ENCODE measurements at regions not wholly inside any gene's neighbourhood (a gene's known extent, or its start where the extent isn't known, plus 50 kb on each side); places are given as distances from the start of the nearest gene placed in this dataset.

DNA sequence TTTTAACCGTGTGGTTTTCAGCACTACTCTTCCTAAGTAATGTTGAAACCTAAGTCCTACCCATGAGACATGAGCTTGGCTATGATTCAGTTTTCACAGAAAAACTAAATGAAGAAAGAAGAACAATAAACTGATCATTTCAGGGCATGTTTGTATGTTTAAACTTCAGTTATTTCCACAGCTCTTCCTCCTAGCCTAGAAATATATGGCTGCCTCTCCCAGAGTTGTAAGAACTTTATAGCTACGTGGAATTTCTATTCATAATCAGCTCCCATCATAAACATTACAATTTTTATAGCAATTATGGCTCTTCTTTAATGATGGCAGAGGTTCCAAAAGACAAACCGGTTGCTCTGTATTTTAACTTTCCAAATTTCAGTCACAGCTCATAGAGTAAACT lies 314.7 kb upstream of the ADAMTSL1 start:
- no peak for DNase-seq

- no peak for DNase-seq
Measured at GRCh38 chr9:18163146-18163545, 310.8 kb upstream of the ADAMTSL1 start.

- DNase-seq, result no peak
Measured at GRCh38 chr9:18167733-18168132, 306.2 kb upstream of the ADAMTSL1 start.

GRCh38 chr9:18173923-18174322 lies 300.0 kb upstream of the ADAMTSL1 start:
- DNase-seq, result no peak

- DNase-seq, result no peak
Measured at GRCh38 chr9:18182636-18183035, 291.3 kb upstream of the ADAMTSL1 start.

DNA sequence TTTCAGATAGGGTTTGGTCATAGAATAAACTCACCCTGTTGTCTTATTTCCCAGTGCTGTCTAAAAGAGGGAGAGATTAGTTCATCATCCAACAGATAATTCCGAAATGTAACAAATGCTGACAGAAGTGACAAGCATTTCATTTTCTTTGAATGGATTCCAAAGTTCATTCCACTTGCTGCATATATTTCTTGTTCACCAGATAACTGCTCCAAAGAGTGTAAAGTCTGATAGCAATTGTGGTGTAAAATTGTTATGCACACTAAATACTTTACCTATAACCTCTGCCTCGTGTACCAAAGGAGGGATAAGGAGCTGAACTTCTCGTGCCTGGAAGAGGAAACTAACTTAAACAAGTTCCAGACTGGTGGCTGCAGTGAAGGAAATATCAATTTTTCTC lies 290.0 kb upstream of the ADAMTSL1 start:
- DNase-seq, result no peak

DNA sequence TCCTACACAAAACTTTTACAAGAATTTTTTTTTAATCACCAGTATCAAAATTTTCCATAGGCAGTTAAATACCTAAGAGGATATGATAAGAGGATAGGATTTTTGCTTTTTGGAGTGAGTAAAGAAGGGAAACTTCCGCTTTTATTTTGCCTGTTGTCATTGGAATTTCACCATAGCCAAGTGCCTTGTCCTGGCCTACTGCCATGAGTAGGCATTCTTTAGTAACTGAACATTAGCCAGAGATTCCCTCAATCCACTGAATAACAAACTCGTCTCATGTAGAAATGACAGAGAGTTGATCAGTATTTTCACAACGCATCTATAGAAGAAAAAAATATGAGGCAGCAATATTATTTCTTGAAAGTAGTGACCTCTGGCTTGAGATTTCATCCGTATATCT lies 289.6 kb upstream of the ADAMTSL1 start:
- no peak for DNase-seq

GRCh38 chr9:18185196-18185595 lies 288.8 kb upstream of the ADAMTSL1 start:
- DNase-seq, result no peak

GRCh38 chr9:18188971-18189370 lies 285.0 kb upstream of the ADAMTSL1 start:
- DNase-seq, result no peak

DNA sequence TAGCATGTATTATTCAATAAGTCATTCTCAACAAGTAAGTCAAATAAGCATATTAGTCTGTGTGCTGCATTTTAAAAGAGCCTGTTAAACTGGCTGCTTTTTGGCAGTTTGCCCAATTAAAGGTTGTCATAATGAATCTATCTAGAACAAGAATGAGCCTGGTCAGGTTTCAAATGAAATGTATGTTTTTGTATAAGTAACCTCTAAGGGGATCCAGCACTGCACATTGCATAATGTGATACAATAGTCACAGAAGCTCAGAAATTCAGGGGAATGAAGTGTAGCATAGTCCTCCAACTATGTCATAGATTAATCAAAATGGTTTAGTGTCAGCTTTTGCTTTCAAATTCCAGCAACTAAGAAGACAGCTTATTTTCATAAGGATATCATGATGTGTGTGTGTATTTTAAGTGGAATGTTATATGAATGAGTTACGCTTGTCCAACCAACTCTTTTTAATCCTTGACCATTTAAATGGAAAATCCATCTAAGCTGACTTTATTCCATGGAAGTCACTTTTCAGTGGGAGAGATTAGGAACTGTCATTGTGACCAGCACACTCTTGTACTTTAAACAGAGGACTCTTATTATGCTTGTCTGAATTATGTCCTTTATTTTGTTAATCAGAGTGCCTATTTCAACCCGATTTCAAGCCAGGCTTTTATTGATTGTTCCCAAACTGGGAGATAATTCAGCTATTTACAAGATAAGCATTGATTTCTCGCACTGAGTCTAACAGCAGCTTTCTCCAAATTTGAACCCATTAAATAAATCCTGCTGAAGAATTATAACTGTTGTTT lies 283.9 kb upstream of the ADAMTSL1 start:
- DNase-seq, result no peak

- no peak for DNase-seq
Measured at GRCh38 chr9:18190671-18191374, 283.1 kb upstream of the ADAMTSL1 start.

DNA sequence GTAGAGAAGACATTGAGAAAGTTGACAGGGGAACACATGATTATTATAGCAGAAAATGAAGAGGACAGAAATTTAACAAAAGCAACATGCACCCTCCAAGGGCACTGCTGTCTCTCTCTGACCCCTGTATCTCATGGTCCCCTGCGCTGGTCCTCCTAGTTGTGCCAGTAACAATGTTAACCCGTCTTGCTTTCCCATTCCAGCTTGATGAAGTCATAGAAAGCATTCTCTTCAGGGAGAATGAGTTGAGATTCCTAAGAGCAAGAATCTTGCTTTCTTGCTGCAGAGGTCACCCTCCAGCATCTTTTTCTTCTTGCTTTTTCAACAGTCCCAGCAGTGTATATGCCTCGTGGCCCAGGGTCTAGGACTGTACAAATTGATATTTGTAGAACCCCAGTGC lies 279.6 kb upstream of the ADAMTSL1 start:
- no peak for DNase-seq

DNA sequence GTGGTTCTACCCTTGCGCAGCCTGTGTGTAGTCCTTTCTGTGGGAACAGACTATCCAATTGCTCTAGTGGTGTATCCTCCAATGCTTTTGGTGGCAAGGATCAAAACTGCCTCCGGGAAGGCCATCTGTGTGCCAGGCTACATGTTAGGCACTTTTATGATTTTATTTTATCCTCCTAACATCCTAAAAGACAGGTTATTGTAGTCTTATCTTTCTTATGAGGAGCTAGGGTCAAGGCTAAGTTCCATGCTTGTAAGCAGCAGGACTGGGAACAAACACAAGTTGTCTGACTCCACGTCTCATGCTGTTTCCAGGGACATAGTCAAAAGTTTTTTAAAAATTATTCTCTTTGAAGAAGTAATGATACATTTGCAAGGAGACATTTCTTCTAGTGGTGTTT lies 278.7 kb upstream of the ADAMTSL1 start:
- no peak for DNase-seq

- DNase-seq, result no peak
Measured at GRCh38 chr9:18202924-18203323, 271.0 kb upstream of the ADAMTSL1 start.

DNA sequence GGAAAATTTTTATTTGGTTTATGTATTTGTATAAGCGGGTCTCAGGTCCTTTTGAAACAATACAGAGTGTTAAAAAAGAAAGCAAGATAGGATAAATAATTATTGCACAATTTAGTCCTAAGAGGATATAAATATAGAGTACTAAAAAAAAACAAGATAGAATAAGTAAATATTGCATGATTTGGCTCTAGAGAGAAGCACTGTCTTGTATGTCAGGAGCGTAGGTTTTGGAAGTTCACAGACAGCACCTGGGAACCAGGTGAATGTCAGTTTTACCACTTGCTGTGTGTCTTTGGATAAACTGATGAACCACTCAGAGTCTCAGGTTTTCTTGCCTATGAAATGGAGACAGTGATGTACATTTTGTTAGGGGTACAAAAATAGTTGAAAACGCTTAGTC lies 266.2 kb upstream of the ADAMTSL1 start:
- DNase-seq, result no peak

DNA sequence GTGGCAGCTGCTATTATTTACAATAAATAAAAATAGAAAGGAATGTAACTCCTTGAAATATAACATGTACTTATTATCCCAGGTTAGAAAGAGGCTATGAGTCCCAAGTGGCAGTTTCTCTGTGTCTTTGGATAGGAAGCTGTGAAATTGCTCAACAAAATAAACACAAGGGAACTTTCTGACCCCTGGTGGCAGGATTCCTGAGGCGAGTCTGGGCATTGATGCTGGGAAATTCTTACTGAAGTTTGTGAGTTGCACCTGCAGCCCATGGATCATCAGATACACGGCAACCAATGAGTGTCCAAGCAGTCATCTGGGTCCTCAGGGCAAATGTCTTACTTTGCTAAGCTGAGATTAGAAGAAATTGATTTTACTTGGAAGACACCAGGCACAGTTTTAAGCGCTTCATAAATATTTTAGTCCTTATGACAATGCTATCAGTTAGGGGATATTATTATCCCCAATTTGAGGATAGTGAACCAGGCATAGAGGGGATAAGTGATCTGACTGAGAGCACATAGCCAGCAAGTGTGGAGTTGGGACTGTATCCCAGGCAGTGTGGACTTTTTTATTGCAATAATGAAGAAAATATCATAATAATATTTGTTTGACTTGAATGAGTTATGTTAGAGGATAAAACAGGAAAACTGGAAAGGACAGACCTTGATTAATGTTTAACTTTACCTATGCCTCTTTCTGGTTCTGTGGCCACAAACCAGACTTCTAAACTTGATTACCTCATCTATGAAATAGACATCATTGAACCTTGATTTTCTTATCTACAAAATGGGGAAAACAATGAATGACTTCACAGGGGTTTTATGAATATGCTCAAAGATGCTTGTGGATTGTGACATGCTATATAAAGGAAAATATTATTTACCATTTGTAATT lies 265.5 kb upstream of the ADAMTSL1 start:
- DNase-seq, result no peak

DNA sequence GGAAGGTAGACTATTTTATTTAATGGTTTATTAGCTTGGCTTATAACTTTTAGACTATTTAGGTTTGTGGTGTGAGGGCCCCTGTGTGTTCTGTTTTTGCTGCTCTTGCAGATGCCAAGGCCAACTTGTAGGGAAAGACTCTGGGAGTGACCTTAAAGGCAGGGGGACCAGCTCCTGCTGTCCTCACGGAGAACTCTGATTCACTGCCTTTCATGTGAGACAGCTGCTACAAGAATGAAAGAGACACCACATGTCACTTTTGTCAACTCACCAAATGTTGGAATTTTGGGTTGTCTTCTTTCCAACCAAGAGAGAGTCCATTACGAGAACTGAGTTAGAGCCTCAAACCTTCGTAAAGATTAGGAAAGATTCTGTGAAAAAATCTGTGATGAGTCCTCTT lies 258.3 kb upstream of the ADAMTSL1 start:
- no peak for DNase-seq

DNA sequence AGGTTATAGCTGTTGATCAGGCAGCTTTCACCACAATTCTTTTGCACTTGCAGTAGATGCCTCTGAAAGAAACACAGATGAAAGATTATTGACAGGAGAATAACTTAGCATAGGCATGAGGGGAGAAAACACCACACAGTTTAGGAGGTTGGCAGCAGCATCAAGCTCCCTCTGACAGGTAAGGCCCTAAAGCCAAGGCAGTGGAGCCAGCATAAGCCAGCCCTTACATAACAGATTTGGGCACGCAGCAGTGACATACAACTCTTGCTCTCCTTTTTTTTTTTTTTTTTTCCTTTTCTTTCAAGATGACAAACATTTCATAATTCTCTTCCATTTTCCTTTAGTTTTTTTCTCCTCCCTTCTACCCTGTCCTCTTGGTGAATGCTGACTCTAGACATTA lies 257.6 kb upstream of the ADAMTSL1 start:
- DNase-seq, result no peak

DNA sequence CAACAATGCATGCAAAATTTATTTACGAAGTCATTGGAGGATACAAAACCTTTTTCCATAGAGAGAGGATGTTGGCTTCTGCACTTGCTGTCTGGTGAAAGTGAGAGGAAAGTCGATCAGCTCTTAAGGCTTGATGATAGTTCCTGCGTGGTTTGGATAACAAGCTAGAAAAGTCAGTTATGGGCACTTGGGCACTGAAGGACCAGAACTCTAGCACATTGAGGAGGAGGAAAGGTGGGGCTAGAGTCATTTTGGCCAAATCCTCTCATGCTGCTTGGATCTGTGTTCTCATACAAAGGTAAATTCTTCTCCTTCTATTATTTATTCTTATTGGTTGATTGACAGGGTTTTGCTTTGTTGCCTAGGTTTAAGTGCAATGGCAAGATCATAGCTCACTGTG lies 245.9 kb upstream of the ADAMTSL1 start:
- DNase-seq, result no peak

DNA sequence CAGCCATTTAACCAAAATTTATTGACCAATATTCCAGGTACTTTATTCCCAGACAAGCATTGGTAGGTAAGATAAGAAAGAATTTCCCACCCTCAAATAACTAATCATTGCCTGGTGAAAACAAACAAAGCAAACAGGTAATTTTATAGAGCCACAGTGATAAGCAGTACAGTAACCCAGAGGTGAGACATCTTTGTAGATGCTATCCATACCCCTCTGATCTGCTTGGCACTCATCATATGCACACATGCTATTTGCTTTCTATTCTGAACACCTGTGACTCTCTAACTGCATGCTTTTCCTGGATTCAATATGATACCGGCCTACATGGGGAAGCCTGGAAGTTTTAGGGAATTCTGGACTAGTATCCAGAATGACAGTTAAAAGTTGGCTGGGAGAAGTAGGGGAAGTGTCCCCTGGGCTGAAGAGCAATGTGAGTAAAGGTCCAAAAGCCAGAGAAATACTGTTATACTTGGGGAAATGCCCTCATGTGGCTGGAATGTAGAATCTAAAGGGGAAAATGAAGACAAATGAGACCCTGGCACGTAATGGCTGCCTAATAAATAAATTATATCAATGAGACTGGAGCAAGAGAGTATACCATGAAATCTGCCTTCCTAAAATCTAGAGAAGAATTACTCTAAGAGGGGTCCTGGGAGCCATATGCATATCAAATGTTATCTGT lies 243.8 kb upstream of the ADAMTSL1 start:
- DNase-seq, result no peak

DNA sequence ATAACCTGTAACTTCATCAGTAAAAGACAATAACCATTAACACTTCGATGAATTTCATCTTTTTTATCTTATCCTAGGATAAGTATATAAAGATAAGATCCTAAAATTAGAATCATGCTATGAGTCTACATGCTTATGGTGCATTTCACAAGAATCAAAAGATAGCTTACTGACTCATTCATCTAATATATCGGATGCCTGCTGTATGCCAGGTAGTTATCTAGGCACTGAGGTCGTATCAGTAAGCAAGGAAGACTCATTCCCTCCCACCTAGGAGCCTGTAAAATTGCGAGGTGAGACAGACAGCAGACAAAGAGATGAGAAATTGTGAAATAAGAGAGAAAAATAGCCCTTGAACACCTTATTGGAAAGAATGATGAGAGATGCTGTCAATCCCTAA lies 240.6 kb upstream of the ADAMTSL1 start:
- DNase-seq, result no peak

DNA sequence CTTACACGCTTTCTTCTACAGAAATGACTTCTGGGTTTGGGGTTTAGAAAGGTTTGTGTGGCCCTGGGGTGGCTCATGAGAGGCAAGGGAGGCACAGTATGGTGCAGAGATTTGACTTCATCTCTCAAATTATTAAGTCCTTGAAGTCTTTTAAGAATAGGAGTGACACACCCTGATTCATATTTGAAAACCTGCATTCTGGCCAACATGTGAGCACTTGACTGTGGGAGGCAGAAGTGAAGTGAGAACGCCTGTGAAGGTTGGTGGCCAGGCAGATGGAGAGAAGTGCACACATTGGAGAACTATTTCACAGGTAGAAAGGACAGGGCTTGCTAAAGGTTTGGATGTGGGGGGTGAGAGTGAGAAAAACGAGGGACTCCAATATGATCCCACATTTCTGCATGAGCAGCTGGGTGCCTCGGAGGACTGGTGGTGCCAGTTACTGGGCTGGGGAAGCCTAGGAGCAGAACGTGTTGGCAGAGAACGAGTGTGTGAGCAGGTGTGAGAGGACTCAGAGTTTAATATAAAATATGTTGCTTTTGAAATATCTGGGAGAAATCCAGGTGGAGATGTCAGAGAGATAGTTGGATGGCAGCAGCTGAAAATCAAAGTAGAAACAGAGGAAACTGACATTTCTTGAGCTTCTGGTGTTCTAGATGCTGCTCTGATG lies 240.0 kb upstream of the ADAMTSL1 start:
- no peak for DNase-seq
